ENCODE measurements at regions not wholly inside any gene's neighbourhood (a gene's known extent, or its start where the extent isn't known, plus 50 kb on each side); places are given as distances from the start of the nearest gene placed in this dataset.

DNA sequence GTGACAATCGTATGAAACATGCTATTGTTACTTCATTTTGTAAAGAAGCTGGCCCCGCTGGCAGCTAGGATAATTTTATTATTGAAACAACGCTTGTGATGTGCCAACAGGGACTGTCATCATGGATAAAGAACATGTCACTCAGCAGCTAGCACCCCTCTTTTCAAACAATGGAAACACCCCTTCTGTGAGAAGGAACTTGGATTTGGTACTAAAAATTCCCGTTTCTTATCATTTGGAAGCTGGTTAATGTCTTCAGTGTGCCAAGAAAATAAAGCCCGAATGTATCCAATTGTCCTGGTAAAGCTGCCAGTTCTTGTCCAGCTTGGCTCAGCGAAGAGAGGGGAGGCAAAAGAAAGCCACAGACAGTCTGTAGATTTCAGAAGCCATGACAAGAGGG is 186.6 kb downstream of the PHLDA1 start:
- no peak for DNase-seq (ENCODE audit: low spot score)
- H3K27ac ChIP-seq (ENCODE audit: low read depth in 1 of 2, low read length in 2 of 2): no peak overlapping the region
- no peaks in the 10 kb centered on the region for H3K9me3 ChIP-seq (ENCODE audit: control insufficient read depth in 4 of 4, low read length in 3 of 4)
- H3K9ac ChIP-seq (ENCODE audit: low read depth in 1 of 2, low read length in 2 of 2): no peak overlapping the region
- WGBS: 76% methylated on average over 6 of the region's 6 CpGs
- H3K4me1 ChIP-seq (ENCODE audit: control insufficient read depth in 4 of 4, insufficient read depth in 4 of 4, low read length in 3 of 4): no peaks in the 10 kb centered on the region
- no peaks in the 10 kb centered on the region for H3K36me3 ChIP-seq (ENCODE audit: control insufficient read depth in 4 of 4, insufficient read depth in 3 of 4, low read depth in 1 of 4, low read length in 3 of 4)
- H3K4me3 ChIP-seq (ENCODE audit: low read depth in 1 of 3, low read length in 3 of 3): no peak overlapping the region
- no peaks in the 10 kb centered on the region for H3K27me3 ChIP-seq (ENCODE audit: control insufficient read depth in 4 of 4, insufficient read depth in 4 of 4, low read length in 3 of 4)
- TF ChIP-seq NR2F2 (IDR thresholded peaks at IDR 0.05): no peak
- TF ChIP-seq YY1 (IDR thresholded peaks at IDR 0.05): no peak
- TF ChIP-seq TAF1 (conservative IDR thresholded peaks at IDR 0.05): no peak
- TF ChIP-seq, protein P1, sequence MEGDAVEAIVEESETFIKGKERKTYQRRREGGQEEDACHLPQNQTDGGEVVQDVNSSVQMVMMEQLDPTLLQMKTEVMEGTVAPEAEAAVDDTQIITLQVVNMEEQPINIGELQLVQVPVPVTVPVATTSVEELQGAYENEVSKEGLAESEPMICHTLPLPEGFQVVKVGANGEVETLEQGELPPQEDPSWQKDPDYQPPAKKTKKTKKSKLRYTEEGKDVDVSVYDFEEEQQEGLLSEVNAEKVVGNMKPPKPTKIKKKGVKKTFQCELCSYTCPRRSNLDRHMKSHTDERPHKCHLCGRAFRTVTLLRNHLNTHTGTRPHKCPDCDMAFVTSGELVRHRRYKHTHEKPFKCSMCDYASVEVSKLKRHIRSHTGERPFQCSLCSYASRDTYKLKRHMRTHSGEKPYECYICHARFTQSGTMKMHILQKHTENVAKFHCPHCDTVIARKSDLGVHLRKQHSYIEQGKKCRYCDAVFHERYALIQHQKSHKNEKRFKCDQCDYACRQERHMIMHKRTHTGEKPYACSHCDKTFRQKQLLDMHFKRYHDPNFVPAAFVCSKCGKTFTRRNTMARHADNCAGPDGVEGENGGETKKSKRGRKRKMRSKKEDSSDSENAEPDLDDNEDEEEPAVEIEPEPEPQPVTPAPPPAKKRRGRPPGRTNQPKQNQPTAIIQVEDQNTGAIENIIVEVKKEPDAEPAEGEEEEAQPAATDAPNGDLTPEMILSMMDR (IDR thresholded peaks at IDR 0.05; ENCODE audit: low read depth, low read length, missing input control): no peak
- TF ChIP-seq, protein P2, sequence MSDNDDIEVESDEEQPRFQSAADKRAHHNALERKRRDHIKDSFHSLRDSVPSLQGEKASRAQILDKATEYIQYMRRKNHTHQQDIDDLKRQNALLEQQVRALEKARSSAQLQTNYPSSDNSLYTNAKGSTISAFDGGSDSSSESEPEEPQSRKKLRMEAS (IDR thresholded peaks at IDR 0.05): no peak
- no peak for TF ChIP-seq JUND (IDR thresholded peaks at IDR 0.05)
- TF ChIP-seq EGR1 (IDR thresholded peaks at IDR 0.05; ENCODE audit: low read depth in 2 of 2): no peak
- TF ChIP-seq FOXA2 (IDR thresholded peaks at IDR 0.05): no peak
- TF ChIP-seq, protein P3, sequence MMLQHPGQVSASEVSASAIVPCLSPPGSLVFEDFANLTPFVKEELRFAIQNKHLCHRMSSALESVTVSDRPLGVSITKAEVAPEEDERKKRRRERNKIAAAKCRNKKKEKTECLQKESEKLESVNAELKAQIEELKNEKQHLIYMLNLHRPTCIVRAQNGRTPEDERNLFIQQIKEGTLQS (IDR thresholded peaks at IDR 0.05): no peak
- no peak for TF ChIP-seq FOXA1 (IDR thresholded peaks at IDR 0.05)
- TF ChIP-seq RXRA (IDR thresholded peaks at IDR 0.05): no peak
- TF ChIP-seq RAD21 (IDR thresholded peaks at IDR 0.05): no peak

DNA sequence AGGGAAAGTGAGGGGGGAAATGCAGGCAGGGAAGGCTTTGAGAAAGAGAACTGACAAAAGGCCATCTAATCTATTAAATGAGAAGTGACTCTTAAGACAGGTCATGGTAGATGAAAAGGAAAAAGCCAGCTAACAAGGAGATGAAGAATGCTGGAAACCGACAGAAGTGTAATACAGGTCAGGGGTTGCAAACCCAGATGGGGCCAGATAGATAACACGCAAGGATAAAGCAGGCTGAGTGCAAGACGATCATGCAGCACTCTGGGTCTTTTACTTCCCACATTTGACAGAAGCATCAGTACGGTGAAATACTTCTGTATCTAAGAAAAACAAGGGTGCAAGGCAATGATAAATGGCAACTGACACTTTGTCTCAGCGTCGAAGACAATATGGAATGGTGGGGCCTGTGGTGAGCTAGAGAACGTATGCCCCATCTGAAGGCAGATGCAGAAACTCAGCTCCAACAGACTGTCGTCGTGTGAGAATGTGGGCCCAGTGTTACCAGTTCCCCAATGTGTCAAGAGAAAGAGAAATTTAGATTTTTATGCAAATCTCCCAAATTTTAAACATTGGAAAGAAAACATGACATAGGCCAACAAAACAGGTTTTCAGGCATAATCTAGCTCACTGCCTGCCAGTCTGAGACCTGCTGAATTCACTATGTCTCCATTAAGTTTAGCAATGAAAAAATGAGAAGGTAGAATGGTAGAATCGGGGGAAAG is 187.4 kb downstream of the PHLDA1 start:
- Histone ChIP-seq H3K9me3 (ENCODE audit: control insufficient read depth in 4 of 4, low read length in 3 of 4) (no peaks in the 10 kb centered on the region), H3K27me3 (ENCODE audit: control insufficient read depth in 4 of 4, insufficient read depth in 4 of 4, low read length in 3 of 4) (no peaks in the 10 kb centered on the region), H3K36me3 (ENCODE audit: control insufficient read depth in 4 of 4, insufficient read depth in 3 of 4, low read depth in 1 of 4, low read length in 3 of 4) (no peaks in the 10 kb centered on the region), H3K4me1 (ENCODE audit: control insufficient read depth in 4 of 4, insufficient read depth in 4 of 4, low read length in 3 of 4) (no peaks in the 10 kb centered on the region), H3K4me3 (ENCODE audit: low read depth in 1 of 3, low read length in 3 of 3) (no peak overlapping the region), H3K27ac (ENCODE audit: low read depth in 1 of 2, low read length in 2 of 2) (no peak overlapping the region), H3K9ac (ENCODE audit: low read depth in 1 of 2, low read length in 2 of 2) (no peak overlapping the region)
- WGBS: 85% methylated on average over 10 of the region's 10 CpGs
- DNase-seq (ENCODE audit: low spot score): no peak
- TF ChIP-seq NR2F2 (IDR thresholded peaks at IDR 0.05) (no peak), HNF4G (IDR thresholded peaks at IDR 0.05) (no peak), EGR1 (IDR thresholded peaks at IDR 0.05; ENCODE audit: low read depth in 2 of 2) (no peak), GABPA (IDR thresholded peaks at IDR 0.05 in 1 of 2, conservative IDR thresholded peaks at IDR 0.05 in 1 of 2) (no peak), FOXA2 (IDR thresholded peaks at IDR 0.05) (no peak)

DNA sequence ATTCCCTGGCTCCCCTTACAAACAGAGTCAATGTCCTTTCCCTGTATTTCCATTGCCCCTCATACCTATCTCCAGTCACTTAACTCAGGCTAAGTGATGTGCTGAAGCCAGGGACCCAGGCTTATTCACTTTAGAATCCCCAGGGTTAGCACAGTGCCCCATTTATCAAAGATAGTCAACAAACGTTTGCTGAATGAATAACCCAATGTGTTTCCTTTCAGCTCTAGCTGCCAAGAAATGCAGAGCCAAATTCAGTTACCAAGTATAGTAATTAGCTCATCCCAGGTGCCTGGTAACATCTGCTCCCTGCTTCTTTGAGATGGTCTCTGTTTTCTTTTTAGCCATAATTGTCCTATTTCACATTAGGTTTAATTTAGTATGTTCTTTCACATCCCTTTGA is 189.5 kb downstream of the PHLDA1 start:
- WGBS: 25% methylated on average over 1 of the region's 1 CpG
- Histone ChIP-seq H3K27me3 (ENCODE audit: control insufficient read depth in 4 of 4, insufficient read depth in 4 of 4, low read length in 3 of 4) (no peaks in the 10 kb centered on the region), H3K27ac (ENCODE audit: low read depth in 1 of 2, low read length in 2 of 2) (no peak overlapping the region), H3K4me3 (ENCODE audit: low read depth in 1 of 3, low read length in 3 of 3) (no peak overlapping the region), H3K9me3 (ENCODE audit: control insufficient read depth in 4 of 4, low read length in 3 of 4) (no peaks in the 10 kb centered on the region), H3K4me1 (ENCODE audit: control insufficient read depth in 4 of 4, insufficient read depth in 4 of 4, low read length in 3 of 4) (no peaks in the 10 kb centered on the region), H3K36me3 (ENCODE audit: control insufficient read depth in 4 of 4, insufficient read depth in 3 of 4, low read depth in 1 of 4, low read length in 3 of 4) (no peaks in the 10 kb centered on the region), H3K9ac (ENCODE audit: low read depth in 1 of 2, low read length in 2 of 2) (no peak overlapping the region)
- TF ChIP-seq SP1 (IDR thresholded peaks at IDR 0.05) (no peak), FOXA1 (IDR thresholded peaks at IDR 0.05) (no peak), HNF4A (conservative IDR thresholded peaks at IDR 0.05) (no peak), TAF1 (conservative IDR thresholded peaks at IDR 0.05) (no peak), HNF4G (IDR thresholded peaks at IDR 0.05) (no peak), YY1 (IDR thresholded peaks at IDR 0.05) (no peak), JUND (IDR thresholded peaks at IDR 0.05) (no peak), NR2F2 (IDR thresholded peaks at IDR 0.05) (no peak), GABPA (IDR thresholded peaks at IDR 0.05 in 1 of 2, conservative IDR thresholded peaks at IDR 0.05 in 1 of 2) (no peak), RXRA (IDR thresholded peaks at IDR 0.05) (no peak), EGR1 (IDR thresholded peaks at IDR 0.05; ENCODE audit: low read depth in 2 of 2) (no peak), RAD21 (IDR thresholded peaks at IDR 0.05) (no peak), FOXA2 (IDR thresholded peaks at IDR 0.05) (no peak)
- TF ChIP-seq, protein P4, sequence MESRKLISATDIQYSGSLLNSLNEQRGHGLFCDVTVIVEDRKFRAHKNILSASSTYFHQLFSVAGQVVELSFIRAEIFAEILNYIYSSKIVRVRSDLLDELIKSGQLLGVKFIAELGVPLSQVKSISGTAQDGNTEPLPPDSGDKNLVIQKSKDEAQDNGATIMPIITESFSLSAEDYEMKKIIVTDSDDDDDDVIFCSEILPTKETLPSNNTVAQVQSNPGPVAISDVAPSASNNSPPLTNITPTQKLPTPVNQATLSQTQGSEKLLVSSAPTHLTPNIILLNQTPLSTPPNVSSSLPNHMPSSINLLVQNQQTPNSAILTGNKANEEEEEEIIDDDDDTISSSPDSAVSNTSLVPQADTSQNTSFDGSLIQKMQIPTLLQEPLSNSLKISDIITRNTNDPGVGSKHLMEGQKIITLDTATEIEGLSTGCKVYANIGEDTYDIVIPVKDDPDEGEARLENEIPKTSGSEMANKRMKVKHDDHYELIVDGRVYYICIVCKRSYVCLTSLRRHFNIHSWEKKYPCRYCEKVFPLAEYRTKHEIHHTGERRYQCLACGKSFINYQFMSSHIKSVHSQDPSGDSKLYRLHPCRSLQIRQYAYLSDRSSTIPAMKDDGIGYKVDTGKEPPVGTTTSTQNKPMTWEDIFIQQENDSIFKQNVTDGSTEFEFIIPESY (IDR thresholded peaks at IDR 0.05): no peak
- TF ChIP-seq, protein P2 (IDR thresholded peaks at IDR 0.05): no peak
- TF ChIP-seq, protein P1 (IDR thresholded peaks at IDR 0.05; ENCODE audit: low read depth, low read length, missing input control): no peak
- TF ChIP-seq, protein P3 (IDR thresholded peaks at IDR 0.05): no peak
- no peak for DNase-seq (ENCODE audit: low spot score)

Measured in liver (tissue), 8 donors.